HG03469 (cell line): ENCODE measurements at regions not wholly inside any gene's neighbourhood (a gene's known extent, or its start where the extent isn't known, plus 50 kb on each side); places are given as distances from the start of the nearest gene placed in this dataset.

ENCODE experiments used
- ATAC-seq: cut with Tn5 transposase; IDR thresholded peaks from one replicate; pipeline ENCODE4 v1.9.1; 2021; ENCODE audit warnings: mild to moderate bottlenecking, moderate library complexity, moderate number of reproducible peaks; ENCODE audit not compliant: unreplicated experiment

DNA sequence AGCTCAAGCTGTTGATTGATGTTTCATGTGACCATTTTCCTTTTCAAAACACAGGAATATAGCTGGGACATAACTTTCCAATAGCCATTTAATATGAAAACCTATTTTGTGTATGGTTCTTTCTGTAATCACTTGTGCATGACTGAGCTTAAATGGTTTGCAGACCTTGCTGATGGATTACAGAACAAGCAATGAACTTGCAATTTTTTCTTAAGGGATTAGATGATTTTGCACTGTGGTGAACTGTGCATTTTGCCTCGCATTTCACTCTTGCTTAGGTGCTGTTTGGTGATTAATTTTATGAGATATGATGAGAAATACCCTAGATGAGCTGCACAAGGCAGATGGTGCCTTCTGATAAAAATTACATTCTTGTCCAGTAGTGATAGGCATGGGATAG is 419.0 kb upstream of the FBXO33 start:
- no peak for ATAC-seq

DNA sequence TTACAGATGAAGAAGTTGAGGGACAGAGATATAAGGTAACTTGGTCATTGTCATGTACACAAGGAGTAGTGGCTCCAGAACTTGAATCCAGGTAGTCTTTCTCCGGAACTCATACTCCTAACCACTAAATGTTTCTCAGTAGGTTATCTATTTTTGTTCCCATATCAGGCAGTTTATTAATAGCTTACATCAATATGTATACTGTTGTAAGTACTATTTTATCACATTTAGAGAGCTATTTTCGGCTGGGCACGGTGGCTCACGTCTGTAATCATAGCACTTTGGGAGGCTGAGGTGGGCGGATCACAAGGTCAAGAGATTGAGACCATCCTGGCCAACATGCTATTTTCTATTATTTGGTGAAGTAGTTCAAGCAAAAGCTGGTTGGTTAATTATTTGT is 415.6 kb upstream of the FBXO33 start:
- ATAC-seq: no peak

DNA sequence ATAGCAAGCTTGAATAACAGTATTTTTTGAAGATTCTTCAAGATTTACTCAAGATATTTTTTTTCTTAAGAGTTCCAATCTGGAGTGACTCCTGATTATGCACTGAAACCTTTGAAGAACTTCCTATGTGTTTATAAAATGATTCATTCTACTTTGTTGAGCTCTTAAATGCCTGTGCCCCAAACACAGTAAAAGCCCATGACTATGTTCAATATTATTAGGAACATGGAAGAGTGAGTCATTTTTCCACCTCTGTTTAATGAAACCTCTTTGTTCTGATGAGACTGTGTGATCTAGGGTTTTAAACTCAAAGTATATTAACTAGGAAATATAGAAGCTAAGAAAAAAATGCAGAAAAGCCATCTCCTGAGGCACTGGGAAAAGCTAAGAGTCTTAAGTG is 415.0 kb upstream of the FBXO33 start:
- no peak for ATAC-seq

DNA sequence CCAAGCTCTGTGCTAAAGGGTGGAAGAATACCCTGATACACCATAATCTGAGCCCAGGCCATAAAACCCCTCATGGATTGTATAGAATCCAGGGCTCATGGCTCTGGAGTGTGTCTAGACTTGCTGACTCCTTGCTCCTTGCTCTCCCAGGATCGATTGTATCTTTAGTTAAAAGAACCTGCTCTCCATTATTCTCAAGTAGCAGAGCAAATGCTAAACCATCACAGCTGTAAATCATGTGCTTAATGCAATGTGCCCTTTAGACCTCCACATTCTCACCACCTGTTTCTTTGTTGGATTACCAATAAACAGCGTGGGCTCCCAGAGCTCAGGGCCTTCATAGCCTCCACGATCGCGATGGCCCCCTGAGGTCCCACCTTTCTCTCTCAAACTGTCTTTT is 411.6 kb upstream of the FBXO33 start:
- no peak for ATAC-seq

DNA sequence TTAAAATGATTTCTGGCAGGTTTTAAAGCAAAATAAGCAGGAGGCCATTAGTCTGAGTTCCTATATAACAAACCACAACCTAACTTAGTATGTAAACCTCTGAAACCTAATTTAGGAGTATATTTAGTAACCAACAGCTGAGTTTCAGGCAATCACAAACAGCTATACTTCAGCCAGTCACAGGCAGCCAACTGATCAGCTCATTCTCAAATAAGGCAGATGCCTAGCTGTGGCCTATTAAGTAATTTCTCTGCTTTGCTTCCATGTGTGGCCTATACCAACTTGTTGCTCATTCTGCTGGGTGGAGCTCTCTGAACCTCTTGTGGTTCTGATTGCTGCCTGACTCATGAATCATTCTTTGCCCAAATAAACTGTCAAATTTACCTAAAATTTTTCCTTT is 408.9 kb upstream of the FBXO33 start:
- ATAC-seq: no peak

DNA sequence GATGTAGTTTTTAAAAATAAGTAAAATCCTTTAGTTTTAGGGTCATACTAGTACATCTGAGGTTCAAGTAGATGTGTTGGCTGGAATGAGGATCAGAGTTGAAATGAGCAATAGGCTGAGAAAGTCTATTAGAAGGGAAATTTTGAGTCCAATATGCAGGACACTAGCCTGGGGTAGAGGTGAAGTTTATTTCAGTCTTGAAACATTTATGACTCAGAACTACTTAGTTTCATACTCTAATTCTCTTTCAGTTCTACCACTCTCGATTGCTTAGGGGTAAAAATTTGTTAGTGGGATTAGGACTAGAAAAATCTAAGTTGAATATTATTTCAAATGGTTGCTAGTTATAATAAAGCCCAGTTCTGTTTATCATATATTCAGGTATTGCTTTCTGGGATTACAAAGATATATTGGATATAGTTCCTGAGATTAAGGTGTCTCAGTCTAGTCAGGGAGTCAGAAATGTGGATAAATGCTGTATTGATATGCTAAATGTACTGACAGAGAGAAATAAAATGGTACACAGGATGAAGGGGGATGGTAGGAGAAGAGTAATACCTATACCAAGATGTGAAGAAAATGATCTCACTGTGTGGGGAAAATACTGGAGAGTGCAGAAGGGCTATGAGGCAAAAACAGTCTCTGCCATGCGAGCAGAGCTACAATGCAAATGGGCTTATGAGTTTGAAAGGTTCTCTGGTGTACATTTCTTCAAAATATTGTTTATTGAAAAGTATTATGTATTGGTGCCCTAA is 395.8 kb upstream of the FBXO33 start:
- peak; percentile 87 for ATAC-seq

DNA sequence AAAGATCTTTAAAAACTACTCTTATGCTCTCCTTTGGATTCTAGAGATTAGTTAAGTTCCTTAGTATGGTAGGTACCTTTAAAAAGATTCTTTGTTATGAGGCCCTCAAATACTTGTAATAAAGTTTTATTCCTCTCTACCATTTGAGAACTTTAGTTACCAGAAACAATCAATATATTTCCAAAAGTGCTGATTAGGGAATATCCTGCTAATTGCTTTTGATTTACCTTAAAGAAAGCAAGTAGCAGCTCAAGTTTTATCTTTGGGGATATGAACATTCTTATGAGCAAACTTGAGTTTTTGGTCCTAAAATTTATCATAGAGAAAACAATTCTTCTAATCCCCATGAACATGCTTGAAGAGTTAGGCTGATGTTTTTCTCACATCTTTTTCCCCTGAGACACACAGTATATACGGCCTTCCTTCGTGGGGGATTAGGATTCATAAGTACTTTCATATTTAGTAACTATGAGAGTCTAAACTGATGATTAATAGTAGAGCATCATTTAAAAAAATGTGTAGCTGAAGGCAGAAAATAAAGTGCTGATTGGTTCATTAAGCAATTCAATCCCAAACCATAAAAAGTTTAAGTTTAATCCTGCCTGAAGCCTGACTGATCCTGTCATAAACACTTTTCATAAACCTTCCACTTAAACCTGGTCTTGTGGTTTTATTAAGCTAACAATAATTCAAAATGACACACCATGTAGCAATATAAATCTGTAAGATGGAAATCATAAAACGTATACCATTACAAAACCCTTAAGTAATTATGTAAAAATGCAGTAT is 380.5 kb upstream of the FBXO33 start:
- ATAC-seq: no peak

DNA sequence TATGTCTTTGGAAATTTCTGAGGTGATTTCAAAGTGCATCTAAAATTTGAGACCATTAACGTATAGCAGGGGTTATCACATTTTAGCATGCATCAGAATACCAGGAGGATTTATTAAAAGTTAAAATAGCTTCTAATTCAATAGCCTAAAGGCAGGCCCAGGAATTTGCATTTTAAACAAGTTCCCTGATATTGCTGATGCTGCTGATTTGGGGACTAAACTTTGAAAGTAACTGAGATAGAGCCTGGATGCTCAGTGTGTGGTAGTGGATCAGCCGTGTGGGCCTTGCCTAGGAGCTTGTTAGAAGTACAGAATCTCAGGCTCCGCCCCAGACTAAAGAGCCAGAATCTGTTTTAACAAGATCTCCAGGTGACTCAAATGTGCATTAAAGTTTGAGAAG is 375.0 kb upstream of the FBXO33 start:
- ATAC-seq: no peak

DNA sequence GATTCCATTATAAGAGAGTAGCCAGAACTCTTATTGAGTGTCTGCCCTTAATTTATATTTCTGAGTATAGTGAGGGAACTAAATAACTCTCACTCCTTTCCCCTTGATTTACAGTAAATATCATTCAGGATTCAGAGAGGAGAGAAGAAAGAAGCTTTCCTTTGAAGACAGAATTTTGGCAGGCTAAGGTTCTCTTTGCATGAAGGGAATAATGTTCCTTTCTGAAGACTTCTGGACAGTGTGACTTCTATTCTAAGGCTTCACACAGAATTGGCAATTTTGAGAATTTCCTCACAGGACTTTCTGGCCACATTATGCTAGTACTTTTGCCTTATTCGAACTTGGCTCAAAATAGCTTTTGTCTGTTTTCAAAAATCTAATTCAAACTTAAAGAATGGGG is 352.2 kb upstream of the FBXO33 start:
- no peak for ATAC-seq

DNA sequence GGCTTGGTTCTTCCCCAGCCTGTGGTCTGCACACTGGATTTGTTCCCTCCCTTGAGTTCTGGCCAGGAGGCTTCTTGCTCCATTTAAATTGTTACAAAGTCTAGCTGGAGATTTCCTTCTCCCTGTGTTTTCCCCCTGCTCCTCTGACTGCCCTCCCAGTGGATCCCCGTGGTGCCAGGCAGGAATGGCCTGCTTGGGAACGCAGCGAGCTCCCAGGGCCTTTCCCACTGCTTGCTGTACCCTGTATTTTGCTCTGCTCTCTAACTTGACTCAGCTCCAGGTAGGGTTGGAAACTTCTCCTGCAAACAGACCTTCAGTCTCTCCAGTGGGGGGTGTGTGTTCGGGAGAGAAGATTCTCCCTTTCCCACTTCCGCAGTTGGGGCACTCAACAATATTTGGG is 349.2 kb upstream of the FBXO33 start:
- no peak for ATAC-seq

DNA sequence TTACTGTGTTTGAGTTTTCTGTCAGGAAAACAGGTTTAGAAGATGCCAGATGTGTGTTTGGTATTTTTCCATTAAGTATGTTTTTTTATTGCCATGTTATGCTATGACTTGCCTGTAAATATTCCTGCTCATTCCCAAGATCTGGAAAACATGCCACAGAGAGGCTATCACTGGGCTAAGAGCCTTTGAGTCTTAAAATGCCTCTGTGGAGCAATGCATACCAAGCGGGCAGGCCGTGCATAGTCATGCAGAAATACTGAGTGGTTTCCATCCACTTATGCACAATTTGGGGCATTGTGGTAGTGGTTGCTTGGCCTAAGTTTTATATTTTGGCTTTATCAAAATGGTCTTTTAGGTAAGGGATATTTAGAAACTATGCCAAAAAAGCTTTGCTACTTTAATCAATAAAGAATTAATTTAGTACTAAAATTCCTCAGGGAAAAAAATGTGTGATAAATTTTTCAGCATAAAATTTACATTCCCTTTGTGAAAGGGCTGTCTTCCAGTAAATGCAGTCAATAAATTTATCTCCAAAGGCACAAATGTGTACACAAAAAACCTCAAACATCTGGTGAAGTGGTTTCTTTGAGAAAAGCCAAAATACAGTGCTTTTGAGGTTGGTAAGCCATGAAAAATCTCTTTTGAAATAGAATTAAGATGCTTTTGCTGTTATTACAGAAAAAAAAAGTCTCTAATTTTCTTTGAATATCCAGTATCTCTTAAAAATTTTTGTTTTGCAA is 341.3 kb upstream of the FBXO33 start:
- ATAC-seq: no peak

DNA sequence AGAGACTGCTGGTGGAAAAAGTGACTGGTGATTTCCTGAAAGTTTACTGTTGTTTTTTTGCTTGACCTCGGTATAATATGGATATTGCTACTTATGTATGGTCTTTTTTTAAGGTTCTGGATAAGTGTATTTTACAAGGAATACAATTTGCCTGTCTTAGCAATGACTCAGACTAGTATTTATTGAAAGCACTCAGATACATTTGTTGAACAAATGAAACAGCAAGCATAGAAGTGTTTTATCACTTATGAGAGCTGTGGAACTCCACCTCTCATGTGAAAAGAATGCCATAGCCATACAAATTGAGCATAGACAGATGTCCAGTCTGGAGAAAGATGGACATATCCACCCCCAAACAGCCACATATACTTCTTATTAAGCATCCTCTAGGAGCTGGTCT is 340.4 kb upstream of the FBXO33 start:
- no peak for ATAC-seq

DNA sequence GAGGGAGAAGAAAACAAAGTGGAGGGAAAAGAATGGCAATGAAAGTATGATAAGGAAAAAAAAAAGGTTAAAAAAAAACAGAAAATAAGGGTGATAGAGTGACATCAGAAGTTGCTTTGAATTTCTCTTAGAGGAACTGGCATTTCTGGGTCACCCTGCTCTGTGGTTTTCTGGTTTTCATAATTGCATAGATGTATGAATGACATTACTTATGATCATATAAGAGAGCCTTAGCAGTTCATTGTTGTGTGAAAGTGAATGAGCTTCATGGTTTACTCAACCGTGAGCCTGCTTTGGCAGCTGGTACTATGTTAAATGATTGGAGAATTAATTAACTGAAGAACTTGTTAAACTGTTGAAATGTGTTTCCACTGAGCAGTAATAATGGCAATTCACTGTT is 336.4 kb upstream of the FBXO33 start:
- no peak for ATAC-seq

DNA sequence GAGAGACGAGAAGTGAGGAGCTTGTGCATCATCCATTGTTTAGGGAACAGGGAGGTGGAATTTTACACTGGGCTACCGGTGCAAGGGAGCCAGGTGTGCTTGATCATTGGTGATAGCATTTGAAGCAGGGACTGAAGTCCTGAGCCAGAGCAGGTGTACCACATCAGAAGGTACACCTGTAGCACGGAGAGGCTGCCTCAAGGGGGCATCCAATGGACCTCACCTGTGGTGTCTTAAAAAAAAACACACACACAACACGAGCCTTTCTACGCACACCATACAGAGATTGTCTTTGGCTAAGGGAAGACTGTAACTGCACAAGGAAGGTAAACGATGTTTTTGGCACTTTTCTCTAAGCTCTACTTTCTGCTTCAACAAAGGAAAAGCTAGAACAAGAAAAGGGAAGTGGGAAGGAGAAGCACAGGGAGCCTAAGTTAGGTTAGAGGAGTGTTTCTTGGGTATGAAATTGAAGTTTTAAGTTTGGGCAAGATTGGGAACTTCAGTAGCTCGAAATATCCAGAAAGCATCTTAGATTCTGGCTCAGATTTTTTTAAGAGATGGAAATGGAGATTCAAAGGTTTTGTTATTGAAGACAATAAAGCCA is 334.3 kb upstream of the FBXO33 start:
- no peak for ATAC-seq

DNA sequence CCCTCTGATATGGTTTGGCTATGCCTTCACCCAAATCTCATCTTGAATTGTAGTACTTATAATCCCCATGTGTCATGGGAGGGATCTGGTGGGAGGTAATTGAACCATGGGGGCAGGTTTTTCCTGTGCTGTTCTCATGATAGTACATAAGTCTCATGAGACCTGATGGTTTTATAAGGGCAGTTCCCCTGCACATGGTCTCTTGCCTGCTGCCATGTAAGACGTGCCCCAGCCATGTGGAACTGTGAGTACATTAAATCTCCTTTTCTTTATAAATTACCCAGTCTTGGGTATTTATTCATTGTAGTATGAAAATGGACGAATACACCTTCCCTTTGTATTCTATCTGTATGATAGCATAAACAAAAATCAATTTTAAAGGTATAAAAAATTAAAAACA is 333.4 kb upstream of the FBXO33 start:
- ATAC-seq: no peak

DNA sequence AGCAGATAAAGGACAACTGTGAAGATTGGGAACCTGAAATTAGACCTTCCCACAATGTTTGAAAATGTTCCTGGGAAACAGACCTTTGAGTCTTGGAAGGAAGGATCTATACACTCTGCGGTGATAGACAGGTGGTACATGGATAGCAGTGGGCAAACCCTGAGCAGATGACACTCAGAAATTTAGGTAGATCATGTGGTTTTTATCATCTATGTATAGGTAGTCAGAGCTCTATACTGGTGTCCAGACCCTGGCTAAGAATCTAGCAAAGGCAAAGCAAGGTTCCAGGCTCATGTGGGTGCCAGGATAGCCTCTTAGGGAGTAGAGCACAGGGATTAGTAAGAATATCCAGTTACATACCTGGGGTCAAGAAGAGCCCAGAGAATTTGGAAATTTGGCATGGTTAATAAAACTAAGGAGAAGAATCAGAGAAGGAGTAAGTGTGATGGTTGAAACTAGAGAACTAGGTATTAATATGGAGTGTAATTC is 331.2 kb upstream of the FBXO33 start:
- peak; percentile 26 for ATAC-seq

DNA sequence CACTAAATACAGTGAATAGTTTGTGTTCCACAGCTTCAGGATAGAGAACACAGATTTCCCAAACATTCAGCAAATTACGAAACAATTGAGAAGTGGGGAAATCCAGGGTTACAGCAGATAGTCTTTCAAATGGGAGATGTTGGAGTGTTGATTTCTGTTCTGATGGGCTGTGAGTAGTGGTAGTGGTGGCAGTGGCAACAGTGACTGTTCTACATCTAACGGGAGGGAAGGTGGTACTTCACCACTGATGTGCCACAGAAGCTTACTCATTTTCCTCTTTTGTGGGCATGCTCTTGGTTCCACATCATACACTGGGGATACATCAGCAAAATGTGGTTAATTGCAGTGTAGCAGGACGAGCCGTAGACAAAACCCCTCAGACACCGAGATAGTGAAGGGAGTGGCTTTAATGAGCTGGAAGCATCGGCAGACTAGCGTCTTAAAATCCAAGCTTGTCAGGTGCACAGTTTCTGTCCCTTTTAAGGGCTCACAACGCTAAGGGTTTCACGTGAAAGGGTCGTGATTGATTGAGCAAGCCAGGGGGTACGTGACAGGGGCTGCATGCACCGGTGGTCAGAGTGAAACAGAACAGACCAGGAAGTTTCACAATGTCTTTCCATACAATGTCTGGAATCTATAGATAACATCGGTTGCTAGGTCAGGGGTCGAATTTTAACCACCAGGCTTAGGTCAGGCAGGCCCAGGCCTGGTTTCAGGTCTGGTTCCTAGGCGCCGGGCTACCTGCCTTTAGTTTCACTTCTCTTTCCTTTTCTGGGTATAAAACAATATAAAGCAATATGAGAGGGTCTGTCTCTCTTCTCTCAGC is 330.6 kb upstream of the FBXO33 start:
- peak; percentile 42 for ATAC-seq

DNA sequence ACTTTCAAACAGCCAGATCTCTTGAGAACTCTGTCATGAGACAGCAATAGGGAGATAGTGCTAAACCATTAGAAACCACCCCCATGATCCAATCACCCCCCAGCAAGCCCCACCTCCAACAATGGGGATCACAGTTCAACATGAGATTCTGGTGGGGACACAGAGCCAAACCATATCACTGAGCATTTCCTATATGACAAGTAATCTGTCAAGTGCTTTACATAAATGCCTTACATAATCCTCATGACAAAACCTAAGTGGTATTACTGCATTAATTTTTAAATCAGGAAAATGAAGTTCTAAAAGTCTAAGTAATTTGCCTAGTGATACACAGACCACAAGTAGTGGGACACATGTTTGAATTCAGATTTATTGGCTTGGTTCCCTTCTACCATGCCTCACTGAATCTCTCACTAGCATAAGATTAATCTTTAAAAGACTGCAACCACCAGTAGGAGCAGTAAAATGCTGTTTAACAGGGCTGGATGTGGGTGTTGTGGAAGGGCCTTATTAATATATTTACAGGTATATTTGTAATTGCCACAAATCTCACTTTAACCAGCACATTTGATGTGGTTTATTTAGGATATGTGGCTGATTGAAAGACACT is 323.1 kb upstream of the FBXO33 start:
- ATAC-seq: peak; percentile 59

DNA sequence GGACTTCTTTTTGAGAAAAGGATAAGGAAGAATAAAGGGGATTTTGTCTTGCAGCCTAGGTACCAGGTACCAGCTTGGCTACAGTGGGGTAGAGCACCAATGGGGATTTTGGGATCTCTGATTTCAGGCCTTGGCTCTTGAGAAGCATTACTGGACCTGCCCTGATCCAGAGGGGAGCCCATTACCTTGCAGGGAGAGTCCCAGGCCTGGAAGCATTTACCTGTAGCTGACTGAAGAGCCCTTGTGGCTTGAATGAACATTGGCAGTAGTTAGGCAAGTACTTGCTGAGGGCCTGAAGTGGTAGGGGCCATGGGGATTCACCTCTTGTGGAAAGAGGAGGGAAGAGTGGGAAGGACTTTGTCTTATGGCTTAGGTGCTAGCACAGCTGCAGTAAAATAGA is 308.2 kb upstream of the FBXO33 start:
- ATAC-seq: no peak

DNA sequence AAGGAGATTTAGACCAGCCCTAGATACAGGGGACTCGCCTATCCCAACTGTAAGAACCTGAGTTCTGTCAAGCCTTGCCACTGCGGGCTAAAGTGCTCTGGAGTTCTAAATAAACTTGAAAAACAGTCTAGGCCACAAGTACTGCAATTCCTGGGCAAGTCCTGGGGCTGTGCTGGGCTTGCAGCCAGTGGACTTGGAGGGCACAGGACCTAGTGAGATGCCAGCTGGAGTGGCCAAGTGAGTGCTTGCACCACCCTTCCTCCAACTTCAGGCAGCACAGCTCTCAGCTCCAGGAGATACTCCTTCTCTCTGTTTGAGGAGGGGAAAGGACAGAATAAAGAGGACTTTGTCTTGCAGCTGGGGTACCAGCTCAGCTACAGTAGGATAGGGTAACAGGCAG is 307.6 kb upstream of the FBXO33 start:
- no peak for ATAC-seq
